ENCODE measurements at regions not wholly inside any gene's neighbourhood (a gene's known extent, or its start where the extent isn't known, plus 50 kb on each side); places are given as distances from the start of the nearest gene placed in this dataset.

GRCh38 chr4:152220201-152220666, 315.7 kb downstream of the FBXW7 start:
- no peak overlapping the region for H3K27ac ChIP-seq (ENCODE audit: low read depth, low read length)
- no peaks in the 10 kb centered on the region for H3K79me2 ChIP-seq (ENCODE audit: insufficient read depth, low read length)
- H3K27me3 ChIP-seq (ENCODE audit: insufficient read depth, low read length), result no peaks in the 10 kb centered on the region
- no peaks in the 10 kb centered on the region for H4K20me1 ChIP-seq (ENCODE audit: insufficient read depth)
- ChIA-PET CTCF (no interaction called here), RAD21 (ENCODE audit: low non-redundant PET in 1 of 2, low total read pairs in 2 of 2, uncharacterized antibody in 2 of 2, unreplicated experiment in 2 of 2) (no interaction called here), POLR2A (no interaction called here)
- BruUV-seq (replicated peaks), result no TSS peak
- no peak overlapping the region for H3K9ac ChIP-seq (ENCODE audit: low read length)
- no peaks in the 10 kb centered on the region for H3K36me3 ChIP-seq (ENCODE audit: control insufficient read depth in 1 of 2, insufficient read depth in 2 of 2, low read length in 2 of 2)
- H3K9me3 ChIP-seq (ENCODE audit: control insufficient read depth in 1 of 2, insufficient read depth in 1 of 2, low read depth in 1 of 2, low read length in 2 of 2), result no peaks in the 10 kb centered on the region
- no peaks in the 10 kb centered on the region for H3K9me2 ChIP-seq (ENCODE audit: insufficient read depth)
- H3K4me2 ChIP-seq (ENCODE audit: low read length), result no peak overlapping the region
- DNase-seq (ENCODE audit: low read depth, low spot score) (no peak), ATAC-seq (peak; percentile 34; the same call in 1 of the 2 replicates)
- peaks cover 0 to 5% of the 10 kb centered on the region in 2 experiments; a peak in 2 of 4 replicates for H3K4me1 ChIP-seq (ENCODE audit: control insufficient read depth in 1 of 2, insufficient read depth in 2 of 2, low read length in 2 of 2)
- H2AFZ ChIP-seq (ENCODE audit: low read depth, low read length, poor library complexity, severe bottlenecking), result peak overlapping the region; percentile 17
- no peak overlapping the region for H3K4me3 ChIP-seq (replicated peaks in 1 of 2; ENCODE audit: low read depth in 1 of 2, low read length in 2 of 2)
- TF ChIP-seq RAD21 (IDR thresholded peaks at IDR 0.05; ENCODE audit: low read depth) (no peak), CTCF (IDR thresholded peaks at IDR 0.05 in 2 of 3, conservative IDR thresholded peaks at IDR 0.05 in 1 of 3; ENCODE audit: borderline replicate concordance in 1 of 3, insufficient read depth in 1 of 3, low read depth in 2 of 3, low read length in 2 of 3) (no peak), CBX3 (IDR thresholded peaks at IDR 0.05; ENCODE audit: low read depth) (no peak), ZFX (IDR thresholded peaks at IDR 0.05) (no peak)
- intact Hi-C loops (cut with micrococcal nuclease), result no loop called here

- Histone ChIP-seq H2AFZ (ENCODE audit: low read depth, low read length, poor library complexity, severe bottlenecking) (no peak overlapping the region), H3K9me2 (ENCODE audit: insufficient read depth) (no peaks in the 10 kb centered on the region), H3K4me3 (replicated peaks in 1 of 2; ENCODE audit: low read depth in 1 of 2, low read length in 2 of 2) (no peak overlapping the region), H3K4me2 (ENCODE audit: low read length) (no peak overlapping the region), H3K27me3 (ENCODE audit: insufficient read depth, low read length) (no peaks in the 10 kb centered on the region), H4K20me1 (ENCODE audit: insufficient read depth) (no peaks in the 10 kb centered on the region), H3K27ac (ENCODE audit: low read depth, low read length) (no peak overlapping the region), H3K4me1 (ENCODE audit: control insufficient read depth in 1 of 2, insufficient read depth in 2 of 2, low read length in 2 of 2) (peaks cover 0 to 5% of the 10 kb centered on the region in 2 experiments; a peak in 2 of 4 replicates), H3K79me2 (ENCODE audit: insufficient read depth, low read length) (no peaks in the 10 kb centered on the region), H3K9me3 (ENCODE audit: control insufficient read depth in 1 of 2, insufficient read depth in 1 of 2, low read depth in 1 of 2, low read length in 2 of 2) (no peaks in the 10 kb centered on the region), H3K9ac (ENCODE audit: low read length) (no peak overlapping the region), H3K36me3 (ENCODE audit: control insufficient read depth in 1 of 2, insufficient read depth in 2 of 2, low read length in 2 of 2) (no peaks in the 10 kb centered on the region)
- ChIA-PET POLR2A (no interaction called here), CTCF (no interaction called here), RAD21 (ENCODE audit: low non-redundant PET in 1 of 2, low total read pairs in 2 of 2, uncharacterized antibody in 2 of 2, unreplicated experiment in 2 of 2) (no interaction called here)
- BruUV-seq (replicated peaks), result no TSS peak
- intact Hi-C loops (cut with micrococcal nuclease), result no loop called here
- DNase-seq (ENCODE audit: low read depth, low spot score) (no peak), ATAC-seq (no peak)
- TF ChIP-seq POLR2AphosphoS5 (IDR thresholded peaks at IDR 0.05; ENCODE audit: low read depth, low read length), result no peak
- TF ChIP-seq REST (IDR thresholded peaks at IDR 0.05; ENCODE audit: low read depth), result no peak
- no peak for TF ChIP-seq ZNF274 (IDR thresholded peaks at IDR 0.05; ENCODE audit: low read depth, low read length)
- TF ChIP-seq EGR1 (IDR thresholded peaks at IDR 0.05; ENCODE audit: low read depth), result no peak
- no peak for TF ChIP-seq RAD21 (IDR thresholded peaks at IDR 0.05; ENCODE audit: low read depth)
- no peak for TF ChIP-seq EZH2phosphoT487 (IDR thresholded peaks at IDR 0.05; ENCODE audit: borderline replicate concordance)
- no peak for TF ChIP-seq CTCF (IDR thresholded peaks at IDR 0.05 in 2 of 3, conservative IDR thresholded peaks at IDR 0.05 in 1 of 3; ENCODE audit: borderline replicate concordance in 1 of 3, insufficient read depth in 1 of 3, low read depth in 2 of 3, low read length in 2 of 3)
- TF ChIP-seq ATF3 (IDR thresholded peaks at IDR 0.05), result no peak
- TF ChIP-seq YY1 (IDR thresholded peaks at IDR 0.05; ENCODE audit: extremely low read depth, insufficient replicate concordance, low read depth, low read length), result no peak
Measured at GRCh38 chr4:152218576-152218975, 317.3 kb downstream of the FBXW7 start.
